H1 (cell line): ENCODE measurements at regions not wholly inside any gene's neighbourhood (a gene's known extent, or its start where the extent isn't known, plus 50 kb on each side); places are given as distances from the start of the nearest gene placed in this dataset.

Source experiments
- CTCF ChIA-PET: fragments of 300-600 bp; sonication (Branson Sonifier 250); formaldehyde crosslinking; loops from one replicate; lab custom pipeline; 2021; ENCODE audit not compliant: partially characterized antibody; lab: Charles Lee
- POLR2A ChIA-PET: fragments of 300-600 bp; sonication (Branson Sonifier 250); formaldehyde crosslinking; loops from one replicate; lab custom pipeline; 2021; ENCODE audit warnings: inconsistent platforms; ENCODE audit not compliant: partially characterized antibody; lab: Charles Lee
- DNase-seq, 2 experiments: peaks; one replicate each; pipeline versions ENCODE4 v3.0.0 to v3.0.0-alpha.2; 2010 to 2022; ENCODE audit warnings: low spot score in 2 of 2, low read depth in 1 of 2, mixed read lengths in 1 of 2
- FAIRE-seq: peaks from 2 replicates; lab custom pipeline; 2011; peaks lifted over from hg19 to GRCh38; lab: Jason Lieb, UNC
- H2AFZ ChIP-seq: 2 replicates; pipeline ENCODE4 v1.8.1; 2012; ENCODE audit warnings: low read length, inconsistent platforms
- H2AK5ac ChIP-seq: 2 replicates; pipeline ENCODE4 v1.6.1; 2013; ENCODE audit warnings: low read depth, low read length
- H2BK120ac ChIP-seq: replicated peaks from 2 replicates; pipeline ENCODE3; 2013; ENCODE audit warnings: low read depth, low read length, inconsistent platforms
- H2BK12ac ChIP-seq: 2 replicates; pipeline ENCODE4 v1.6.1; 2013; ENCODE audit warnings: low read depth, low read length
- H2BK15ac ChIP-seq: 2 replicates; pipeline ENCODE4 v1.6.1; 2013; ENCODE audit warnings: low read length
- H2BK20ac ChIP-seq: 2 replicates; pipeline ENCODE4 v1.6.1; 2013; ENCODE audit warnings: low read length
- H2BK5ac ChIP-seq: 2 replicates; pipeline ENCODE4 v1.6.1; 2013; ENCODE audit warnings: low read depth, low read length
- H3K14ac ChIP-seq: 2 replicates; pipeline ENCODE4 v1.6.1; 2013; ENCODE audit warnings: inconsistent platforms; ENCODE audit not compliant: insufficient read length
- H3K18ac ChIP-seq: 2 replicates; pipeline ENCODE4 v1.6.1; 2013; ENCODE audit warnings: low read length; ENCODE audit errors: extremely low read depth
- H3K23ac ChIP-seq: 2 replicates; pipeline ENCODE4 v1.6.1; 2013; ENCODE audit warnings: inconsistent platforms; ENCODE audit not compliant: insufficient read length
- H3K23me2 ChIP-seq: 2 replicates; pipeline ENCODE4 v1.6.1; 2013; ENCODE audit warnings: low read depth, low read length
- H3K27ac ChIP-seq: 2 replicates; pipeline ENCODE4 v1.6.1; 2011; ENCODE audit warnings: low read depth, low read length, inconsistent platforms
- H3K27me3 ChIP-seq, 4 experiments: replicated peaks in 1 of 4; 1 replicate in 1 of 4; 2 replicates in 3 of 4; pipeline versions ENCODE4 v1.6.1 to v1.8.1; 2011 to 2013; ENCODE audit warnings: low read length in 3 of 4, mild to moderate bottlenecking in 3 of 4, inconsistent platforms in 2 of 4, mixed read lengths in 2 of 4, moderate library complexity in 1 of 4; ENCODE audit not compliant: control insufficient read depth in 3 of 4, insufficient read depth in 3 of 4; ENCODE audit errors: extremely low read depth in 1 of 4
- H3K36me3 ChIP-seq, 4 experiments: 2 replicates each; pipeline versions ENCODE4 v1.6.1 to v1.8.1; 2011 to 2013; ENCODE audit warnings: mild to moderate bottlenecking in 4 of 4, low read length in 3 of 4, moderate library complexity in 2 of 4, control low read depth in 1 of 4, inconsistent platforms in 1 of 4; ENCODE audit not compliant: insufficient read depth in 4 of 4, control insufficient read depth in 2 of 4
- H3K4ac ChIP-seq: replicated peaks from 2 replicates; pipeline ENCODE3; 2013; ENCODE audit warnings: low read length, low read depth, mixed read lengths, inconsistent platforms; ENCODE audit not compliant: insufficient read length
- H3K4me1 ChIP-seq, 4 experiments: replicated peaks in 1 of 4; 1 replicate in 1 of 4; 2 replicates in 3 of 4; pipeline versions ENCODE4 v1.6.1 to v1.8.1; 2011 to 2013; ENCODE audit warnings: low read length in 3 of 4, inconsistent platforms in 2 of 4, mixed read lengths in 1 of 4; ENCODE audit not compliant: insufficient read depth in 4 of 4, control insufficient read depth in 3 of 4
- H3K4me2 ChIP-seq, 2 experiments: 2 replicates each; pipeline versions ENCODE4 v1.6.1 to v1.8.1; 2011 to 2013; ENCODE audit warnings: low read depth in 2 of 2, low read length in 2 of 2, control low read depth in 1 of 2, inconsistent platforms in 1 of 2, mild to moderate bottlenecking in 1 of 2; ENCODE audit not compliant: insufficient read depth in 1 of 2
- H3K4me3 ChIP-seq, 4 experiments: fragments of 200-600, 300-600 bp in 1 of 4; sonication (generic), shearing (Covaris generic), sonication (Bioruptor Twin) in 1 of 4; 2 replicates each; pipeline versions ENCODE4 v1.5.1 to v1.8.1; 2011 to 2016; ENCODE audit warnings: low read length in 4 of 4, low read depth in 3 of 4, control low read depth in 2 of 4, inconsistent platforms in 2 of 4, mild to moderate bottlenecking in 2 of 4, mixed read lengths in 1 of 4, moderate library complexity in 1 of 4; ENCODE audit not compliant: insufficient read depth in 2 of 4; ENCODE audit errors: extremely low read depth in 1 of 4
- H3K56ac ChIP-seq: replicated peaks from 2 replicates; pipeline ENCODE3; 2013; ENCODE audit warnings: low read depth, mild to moderate bottlenecking, mixed read lengths, low read length, inconsistent platforms; ENCODE audit not compliant: insufficient read length
- H3K79me1 ChIP-seq: 2 replicates; pipeline ENCODE4 v1.6.1; 2013; ENCODE audit warnings: low read depth, low read length, control low read depth
- H3K79me2 ChIP-seq, 2 experiments: 2 replicates each; pipeline versions ENCODE4 v1.6.1 to v1.8.1; 2012 to 2013; ENCODE audit warnings: low read length in 2 of 2, mild to moderate bottlenecking in 2 of 2, inconsistent platforms in 1 of 2; ENCODE audit not compliant: insufficient read depth in 2 of 2, control insufficient read depth in 1 of 2
- H3K9ac ChIP-seq, 4 experiments: replicated peaks in 1 of 4; 1 replicate in 1 of 4; 2 replicates in 3 of 4; pipeline versions ENCODE4 v1.6.1 to v1.8.1; 2011 to 2013; ENCODE audit warnings: low read depth in 3 of 4, low read length in 3 of 4, control low read depth in 2 of 4, mild to moderate bottlenecking in 2 of 4, moderate library complexity in 2 of 4, inconsistent platforms in 1 of 4; ENCODE audit errors: extremely low read depth in 1 of 4
- H3K9me3 ChIP-seq, 2 experiments: 2 replicates each; pipeline versions ENCODE4 v1.6.1 to v1.8.1; 2012 to 2013; ENCODE audit warnings: mild to moderate bottlenecking in 2 of 2, moderate library complexity in 2 of 2, control low read depth in 1 of 2, inconsistent platforms in 1 of 2, low read depth in 1 of 2, low read length in 1 of 2, mixed read lengths in 1 of 2; ENCODE audit not compliant: insufficient read depth in 2 of 2
- H4K20me1 ChIP-seq, 2 experiments: replicated peaks in 1 of 2; 2 replicates each; pipeline versions ENCODE3 to v1.8.1; 2011 to 2013; ENCODE audit warnings: inconsistent platforms in 2 of 2, low read length in 2 of 2, mild to moderate bottlenecking in 1 of 2; ENCODE audit not compliant: insufficient read depth in 2 of 2, control insufficient read depth in 1 of 2
- H4K5ac ChIP-seq: 2 replicates; pipeline ENCODE4 v1.6.1; 2013; ENCODE audit warnings: low read length, low read depth, mixed read lengths, inconsistent platforms; ENCODE audit not compliant: insufficient read length
- H4K8ac ChIP-seq: 2 replicates; pipeline ENCODE4 v1.8.0; 2013; ENCODE audit warnings: mild to moderate bottlenecking, moderate library complexity, low read length, inconsistent platforms; ENCODE audit not compliant: insufficient read depth; ENCODE audit errors: extremely low read depth
- H4K91ac ChIP-seq: replicated peaks from 2 replicates; pipeline ENCODE3; 2013; ENCODE audit warnings: low read length, mixed read lengths, inconsistent platforms; ENCODE audit not compliant: insufficient read length
- NANOG ChIP-seq: IDR thresholded peaks from 2 replicates; pipeline ENCODE4 v1.6.1; 2011; ENCODE audit warnings: low read length, low read depth, mild to moderate bottlenecking, inconsistent platforms; ENCODE audit not compliant: insufficient read depth, poor library complexity, severe bottlenecking
- POLR2AphosphoS5 ChIP-seq: IDR thresholded peaks from 2 replicates; pipeline ENCODE4 v1.6.1; 2011; ENCODE audit warnings: low read depth, low read length
- RXRA ChIP-seq: IDR thresholded peaks from 2 replicates; pipeline ENCODE4 v1.6.1; 2011; ENCODE audit warnings: low read depth, mild to moderate bottlenecking, low read length, moderate library complexity; ENCODE audit not compliant: insufficient read depth
- SP2 ChIP-seq: IDR thresholded peaks from 2 replicates; pipeline ENCODE4 v1.6.1; 2012; ENCODE audit warnings: mild to moderate bottlenecking, low read length, inconsistent platforms
- WGBS, 2 experiments: shearing (Covaris generic) in 1 of 2; methylation state at CpG; one replicate each; pipeline versions ENCODE4 v1.1.6 to v1.1.7; 2013 to 2015; ENCODE audit warnings: low lambda C conversion rate in 2 of 2, mixed read lengths in 2 of 2, inconsistent platforms in 1 of 2, low coverage in 1 of 2, missing lambda C conversion rate in 1 of 2; ENCODE audit not compliant: insufficient replicate concordance in 2 of 2, insufficient coverage in 1 of 2, insufficient read length in 1 of 2; ENCODE audit errors: extremely low coverage in 1 of 2, missing lambda C conversion rate in 1 of 2; 5-methylcytosine and 5-hydroxymethylcytosine counted together

DNA sequence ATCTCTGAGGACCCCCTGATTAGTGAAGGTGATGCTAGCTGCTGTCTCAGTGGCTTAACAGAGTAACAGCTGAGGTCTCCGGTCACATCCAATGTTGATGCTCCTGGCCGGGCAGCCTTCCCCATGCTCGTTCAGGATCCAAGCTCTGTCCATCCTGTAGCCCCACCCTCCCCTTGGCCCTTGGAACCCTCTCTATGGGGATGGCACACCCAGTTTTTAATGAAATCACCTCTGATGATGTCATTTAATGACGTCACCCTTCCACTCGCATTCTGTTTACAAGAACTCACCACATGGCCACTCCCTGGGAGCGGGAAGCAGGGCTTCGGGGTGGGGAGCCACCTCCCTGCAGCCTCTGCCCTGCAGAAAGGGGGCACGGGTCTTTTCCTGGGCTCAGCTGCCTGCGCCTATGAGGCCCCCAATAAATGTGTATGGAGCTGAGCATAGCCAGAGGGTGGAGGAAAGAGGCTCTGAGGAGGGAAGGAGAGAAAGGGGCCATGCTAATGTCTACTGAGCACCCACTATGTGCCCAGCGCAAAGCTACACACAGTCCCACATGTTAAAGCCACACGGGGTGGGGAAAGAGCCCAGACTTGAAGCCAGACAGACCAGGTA is 95.5 kb downstream of the OAT start:
- no peak overlapping the region for H3K4ac ChIP-seq
- H4K20me1 ChIP-seq: no peaks in the 10 kb centered on the region

More for the DNA sequence above, 95.5 kb downstream of the OAT start:
- H3K23me2 ChIP-seq: no peaks in the 10 kb centered on the region
- no peak overlapping the region for H2AK5ac ChIP-seq
- CTCF ChIA-PET: interaction anchor here (0.6 to 1.2 kb wide), 5 partner anchors 24 to 375 kb away, joined by 3 to 4 read pairs (median 3); no protein-coding TSS in a partner anchor
- H2BK15ac ChIP-seq: no peak overlapping the region
- H3K9me3 ChIP-seq: no peaks in the 10 kb centered on the region
- no peak overlapping the region for H2BK5ac ChIP-seq
- H3K9ac ChIP-seq: no peak overlapping the region
- no peak overlapping the region for H2BK20ac ChIP-seq
- H3K56ac ChIP-seq: no peak overlapping the region
- 0 out of 2 replicates have a peak overlapping the region, but pooled peaks have one; percentile 45 for H4K8ac ChIP-seq
- no peak overlapping the region for H3K4me2 ChIP-seq
- no peak overlapping the region for H4K5ac ChIP-seq
- H3K14ac ChIP-seq: no peak overlapping the region
- DNase-seq: no peak
- H2BK12ac ChIP-seq: no peak overlapping the region
- TF ChIP-seq NANOG: no peak
- no peak for TF ChIP-seq SP2
- TF ChIP-seq RXRA: no peak
- TF ChIP-seq POLR2AphosphoS5: no peak
- POLR2A ChIA-PET: no interaction called here
- no peak for FAIRE-seq
- no peaks in the 10 kb centered on the region for H3K27me3 ChIP-seq
- no peak overlapping the region for H3K27ac ChIP-seq
- no peaks in the 10 kb centered on the region for H3K79me1 ChIP-seq
- WGBS, 2 experiments: 86% methylated on average over 11 of the region's 11 CpGs; no CpG with 5 or more reads in 1 of the 2 experiments
- H4K91ac ChIP-seq: no peak overlapping the region
- H2BK120ac ChIP-seq: no peak overlapping the region
- H3K4me3 ChIP-seq: no peak overlapping the region
- H3K23ac ChIP-seq: no peak overlapping the region
- H3K18ac ChIP-seq: no peak overlapping the region
- H3K79me2 ChIP-seq: no peaks in the 10 kb centered on the region
- no peaks in the 10 kb centered on the region for H3K36me3 ChIP-seq
- no peak overlapping the region for H2AFZ ChIP-seq
- H3K4me1 ChIP-seq: peaks cover 0 to 3% (median 0%) of the 10 kb centered on the region in 4 experiments; a peak in 2 of 7 replicates
